Spinal cord (tissue), 9 donors: ENCODE measurements at regions not wholly inside any gene's neighbourhood (a gene's known extent, or its start where the extent isn't known, plus 50 kb on each side); places are given as distances from the start of the nearest gene placed in this dataset.
"Not testable (repeated sequence)": the region's sequence is repeated elsewhere in the genome, so short reads cannot be mapped to it uniquely, and the experiment has no call there.

Experiments
- DNase-seq, 6 donors: peaks; one replicate each; pipeline versions ENCODE4 v3.0.0 to v3.0.0-alpha.2; 2013 to 2015; ENCODE audit warnings: low spot score in 6 of 6, low read depth in 4 of 6
- H3K27ac ChIP-seq: one replicate; pipeline ENCODE4 v1.5.1; 2013; ENCODE audit warnings: low read depth, low read length, control low read depth
- H3K27me3 ChIP-seq: one replicate; pipeline ENCODE4 v1.6.1; 2013; ENCODE audit warnings: low read length; ENCODE audit not compliant: control insufficient read depth, insufficient read depth
- H3K36me3 ChIP-seq: one replicate; pipeline ENCODE4 v1.6.1; 2013; ENCODE audit warnings: low read length; ENCODE audit not compliant: control insufficient read depth, insufficient read depth
- H3K4me1 ChIP-seq: one replicate; pipeline ENCODE4 v1.6.1; 2013; ENCODE audit warnings: low read length; ENCODE audit not compliant: control insufficient read depth, insufficient read depth
- H3K4me3 ChIP-seq: one replicate; pipeline ENCODE4 v1.5.1; 2013; ENCODE audit warnings: low read depth, low read length, control low read depth
- H3K9me3 ChIP-seq: one replicate; pipeline ENCODE4 v1.6.1; 2013; ENCODE audit warnings: low read length; ENCODE audit not compliant: control insufficient read depth, insufficient read depth
- WGBS: methylation state at CpG from one replicate; pipeline ENCODE4 v1.1.5; 2013; ENCODE audit warnings: missing lambda C conversion rate; ENCODE audit not compliant: insufficient coverage; 5-methylcytosine and 5-hydroxymethylcytosine counted together
- donor health status: healthy.

GRCh38 chr5:127184851-127185250 lies 105.7 kb upstream of the MEGF10 start:
- no peaks in the 10 kb centered on the region for H3K4me1 ChIP-seq
- H3K27ac ChIP-seq = no peak overlapping the region
- DNase-seq = no peak
- no peaks in the 10 kb centered on the region for H3K9me3 ChIP-seq
- H3K4me3 ChIP-seq = no peak overlapping the region
- H3K36me3 ChIP-seq = no peaks in the 10 kb centered on the region
- H3K27me3 ChIP-seq = no peaks in the 10 kb centered on the region
- WGBS = 63% methylated on average over 4 of the region's 4 CpGs

GRCh38 chr5:127186657-127187056 lies 103.9 kb upstream of the MEGF10 start:
- Histone ChIP-seq H3K4me1 (no peaks in the 10 kb centered on the region), H3K36me3 (no peaks in the 10 kb centered on the region), H3K4me3 (no peak overlapping the region), H3K27ac (no peak overlapping the region), H3K9me3 (no peaks in the 10 kb centered on the region), H3K27me3 (no peaks in the 10 kb centered on the region)
- no peak for DNase-seq
- 87% methylated on average over 6 of the region's 6 CpGs for WGBS

DNA sequence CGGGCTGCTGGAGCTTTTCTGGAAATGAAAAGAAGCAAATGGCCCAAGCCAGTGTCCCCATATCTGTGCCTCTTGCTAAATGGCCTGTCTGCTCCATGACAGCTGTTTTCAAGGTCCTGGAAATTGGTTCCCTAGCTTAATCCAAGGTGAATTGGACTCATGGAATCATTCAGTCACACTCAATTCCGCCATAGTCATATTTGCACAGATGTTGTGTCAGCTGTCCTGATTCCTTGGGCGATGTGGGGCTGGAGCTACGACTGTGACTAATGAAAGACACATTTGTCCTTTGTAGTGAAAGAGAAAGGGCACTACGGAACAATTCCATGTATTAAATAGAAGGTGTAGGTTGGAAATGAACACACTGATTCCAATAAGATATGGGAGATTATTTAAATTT lies 102.9 kb upstream of the MEGF10 start:
- Histone ChIP-seq H3K36me3 (no peaks in the 10 kb centered on the region), H3K9me3 (no peaks in the 10 kb centered on the region), H3K4me1 (no peaks in the 10 kb centered on the region), H3K4me3 (no peak overlapping the region), H3K27me3 (no peaks in the 10 kb centered on the region), H3K27ac (no peak overlapping the region)
- peak in 1 of 6 donors; percentile 57 for DNase-seq
- 41% methylated on average over 4 of the region's 5 CpGs for WGBS

- H3K4me1 ChIP-seq = no peaks in the 10 kb centered on the region
- no peak for DNase-seq
- no peaks in the 10 kb centered on the region for H3K36me3 ChIP-seq
- 89% methylated on average over 1 of the region's 3 CpGs for WGBS
- no peak overlapping the region for H3K4me3 ChIP-seq
- no peak overlapping the region for H3K27ac ChIP-seq
- no peaks in the 10 kb centered on the region for H3K27me3 ChIP-seq
- no peaks in the 10 kb centered on the region for H3K9me3 ChIP-seq
Measured at GRCh38 chr5:127192150-127192549, 98.4 kb upstream of the MEGF10 start.

GRCh38 chr5:127192836-127193338 lies 97.7 kb upstream of the MEGF10 start:
- no peak for DNase-seq
- Histone ChIP-seq H3K36me3 (no peaks in the 10 kb centered on the region), H3K27ac (no peak overlapping the region), H3K4me1 (no peaks in the 10 kb centered on the region), H3K4me3 (no peak overlapping the region), H3K9me3 (no peaks in the 10 kb centered on the region), H3K27me3 (no peaks in the 10 kb centered on the region)
- 100% methylated on average over 1 of the region's 3 CpGs for WGBS

DNA sequence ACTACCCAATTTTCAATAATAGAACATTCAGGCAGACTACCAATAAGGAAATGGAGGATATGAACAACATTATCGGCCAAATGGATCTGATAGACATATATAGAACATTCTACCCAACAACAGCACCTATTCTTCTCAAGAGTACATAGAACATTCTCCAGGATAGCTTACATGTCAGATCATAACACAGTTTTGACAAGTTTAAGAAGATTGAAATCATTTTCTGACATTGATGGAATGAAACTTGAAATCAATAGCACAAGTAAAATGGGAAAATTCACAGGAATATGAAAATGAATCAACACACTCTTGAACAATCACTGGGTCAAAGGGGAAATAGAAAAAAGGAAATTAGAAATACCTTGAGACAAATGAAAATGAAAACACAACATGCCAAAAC lies 94.6 kb upstream of the MEGF10 start:
- no peak for DNase-seq
- H3K4me3 ChIP-seq = no peak overlapping the region
- WGBS = no CpG with 5 or more reads among the region's 1 CpG

GRCh38 chr5:127197402-127198167 lies 93.0 kb upstream of the MEGF10 start:
- not testable (repeated sequence) for H3K27ac ChIP-seq, H3K4me1 ChIP-seq, H3K4me3 ChIP-seq, H3K9me3 ChIP-seq, H3K27me3 ChIP-seq, DNase-seq, H3K36me3 ChIP-seq
- WGBS = 31% methylated on average over 4 of the region's 4 CpGs

More for the DNA sequence above, 94.6 kb upstream of the MEGF10 start:
- no peaks in the 10 kb centered on the region for H3K36me3 ChIP-seq
- H3K27ac ChIP-seq = no peak overlapping the region
- H3K27me3 ChIP-seq = no peaks in the 10 kb centered on the region
- no peaks in the 10 kb centered on the region for H3K4me1 ChIP-seq
- H3K9me3 ChIP-seq = no peaks in the 10 kb centered on the region

DNA sequence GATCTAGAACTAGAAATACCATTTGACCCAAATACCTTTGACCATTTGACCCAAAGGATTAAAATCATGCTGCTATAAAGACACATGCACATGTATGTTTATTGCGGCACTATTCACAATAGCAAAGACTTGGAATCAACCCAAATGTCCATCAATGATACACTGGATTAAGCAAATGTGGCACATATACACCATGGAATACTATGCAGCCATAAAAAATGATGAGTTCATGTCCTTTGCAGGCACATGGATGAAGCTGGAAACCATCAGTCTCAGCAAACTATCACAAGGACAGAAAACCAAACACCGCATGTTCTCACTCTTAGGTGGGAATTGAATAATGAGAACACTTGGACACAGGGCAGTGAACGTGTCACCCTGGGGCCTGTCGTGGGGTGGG lies 87.9 kb upstream of the MEGF10 start:
- not testable (repeated sequence) for H3K36me3 ChIP-seq, H3K27me3 ChIP-seq, H3K4me3 ChIP-seq, DNase-seq, H3K4me1 ChIP-seq, H3K9me3 ChIP-seq, H3K27ac ChIP-seq
- 100% methylated on average over 3 of the region's 4 CpGs for WGBS

DNA sequence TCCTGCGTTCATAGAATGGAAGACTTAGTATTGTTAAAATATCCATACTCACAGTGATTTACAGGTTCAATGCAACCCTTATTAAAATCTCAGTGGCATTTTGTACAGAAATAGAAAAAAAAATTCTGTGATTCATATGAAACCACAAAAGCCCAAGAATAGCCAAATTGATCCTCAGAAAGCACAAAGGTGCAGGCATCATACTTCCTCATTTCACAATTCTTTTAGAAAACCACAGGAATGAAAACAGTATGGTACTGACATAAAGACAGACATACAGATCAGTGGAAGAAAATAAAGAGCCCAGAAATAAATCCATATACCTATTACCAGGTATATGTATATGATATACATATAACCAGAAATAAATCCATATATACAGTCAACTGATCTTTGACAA lies 86.8 kb upstream of the MEGF10 start:
- H3K4me3 ChIP-seq = no peak overlapping the region
- DNase-seq = no peak
- WGBS = no CpG with 5 or more reads among the region's 1 CpG

DNA sequence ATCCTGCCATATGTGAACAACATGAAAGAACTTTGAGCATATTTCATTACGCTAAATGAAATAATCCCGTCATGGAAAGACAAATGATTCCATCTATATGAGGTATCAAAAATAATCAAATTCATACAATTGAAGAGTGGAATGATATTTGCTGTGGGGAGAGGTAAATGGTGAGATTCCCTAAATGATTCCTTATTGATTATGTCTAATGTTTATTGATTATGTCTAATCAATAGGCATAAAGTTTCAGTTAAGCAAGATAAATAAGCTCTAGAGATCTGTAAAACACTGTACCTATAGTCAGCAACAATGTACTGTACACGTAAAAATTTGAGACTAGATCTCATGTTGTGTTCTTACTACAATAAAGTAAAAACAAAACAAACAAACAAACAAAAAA lies 85.4 kb upstream of the MEGF10 start:
- no CpG with 5 or more reads among the region's 3 CpGs for WGBS
- Histone ChIP-seq H3K27me3 (no peaks in the 10 kb centered on the region), H3K9me3 (no peaks in the 10 kb centered on the region), H3K36me3 (no peaks in the 10 kb centered on the region), H3K4me1 (no peaks in the 10 kb centered on the region), H3K4me3 (no peak overlapping the region), H3K27ac (no peak overlapping the region)
- no peak for DNase-seq

More for the DNA sequence above, 86.8 kb upstream of the MEGF10 start:
- Histone ChIP-seq H3K27ac (no peak overlapping the region), H3K4me1 (no peaks in the 10 kb centered on the region), H3K27me3 (no peaks in the 10 kb centered on the region), H3K9me3 (no peaks in the 10 kb centered on the region), H3K36me3 (no peaks in the 10 kb centered on the region)
